GM19043 (cell line): ENCODE measurements at regions not wholly inside any gene's neighbourhood (a gene's known extent, or its start where the extent isn't known, plus 50 kb on each side); places are given as distances from the start of the nearest gene placed in this dataset.

ENCODE experiments used
- ATAC-seq: cut with Tn5 transposase; IDR thresholded peaks from one replicate; pipeline ENCODE4 v1.9.1; 2021; ENCODE audit warnings: low read depth; ENCODE audit not compliant: unreplicated experiment

DNA sequence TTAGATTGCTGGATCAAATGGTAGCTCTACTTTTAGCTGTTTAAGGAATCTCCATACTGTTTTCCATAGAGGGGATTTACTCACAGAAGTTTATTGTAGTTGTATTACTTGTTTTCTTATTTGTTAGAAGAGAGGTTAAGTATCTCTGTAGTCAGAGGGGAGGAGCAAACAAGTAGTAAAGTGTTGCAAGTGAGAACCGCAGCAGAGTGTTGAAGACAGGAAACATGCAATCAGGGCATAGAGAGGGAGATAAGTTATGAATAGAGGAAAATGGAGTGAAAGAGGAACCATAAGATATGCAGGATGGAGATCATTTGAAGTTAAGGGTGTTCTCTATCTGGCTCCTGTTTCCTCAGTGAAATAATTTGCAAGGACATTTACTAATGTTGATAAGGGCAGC, 331.4 kb upstream of the TMEM229A start:
- no peak for ATAC-seq

DNA sequence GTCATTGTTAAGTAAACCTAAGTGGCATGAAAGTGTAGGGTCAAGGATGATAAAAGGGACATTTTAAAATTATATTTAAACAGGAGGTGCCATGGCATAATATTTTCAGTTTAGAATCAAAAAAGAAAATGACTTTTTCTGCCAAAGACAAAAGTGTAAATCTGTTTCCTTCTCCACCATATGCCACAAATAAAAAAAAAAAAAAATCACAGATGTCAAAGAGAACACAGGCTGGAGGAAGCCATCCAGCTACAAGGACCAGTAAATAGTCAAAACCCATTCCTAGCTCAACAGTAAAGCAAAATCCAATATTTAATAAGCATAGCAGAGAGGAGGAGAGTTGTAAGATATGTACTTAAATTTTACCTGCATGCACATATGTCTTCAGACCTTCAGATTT, 321.3 kb upstream of the TMEM229A start:
- ATAC-seq: no peak

DNA sequence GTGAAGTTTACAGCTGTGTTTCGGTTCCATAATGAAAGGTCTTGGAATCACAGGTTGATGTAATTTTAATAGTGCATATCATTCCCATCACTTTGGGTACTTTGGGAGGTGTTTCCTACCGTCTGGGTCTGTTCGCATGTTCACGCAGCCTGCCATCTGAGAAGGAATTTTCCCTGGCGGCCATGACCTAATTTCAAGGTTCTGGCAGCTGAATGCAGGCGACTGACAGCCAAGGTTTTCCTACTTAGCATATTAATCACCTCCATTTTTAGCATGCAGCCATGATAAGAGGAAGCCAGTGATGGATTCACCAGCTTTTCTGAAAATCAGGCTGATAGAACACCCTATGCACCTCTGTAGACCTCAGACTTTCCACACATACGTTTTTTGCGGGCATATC, 319.1 kb upstream of the TMEM229A start:
- no peak for ATAC-seq

DNA sequence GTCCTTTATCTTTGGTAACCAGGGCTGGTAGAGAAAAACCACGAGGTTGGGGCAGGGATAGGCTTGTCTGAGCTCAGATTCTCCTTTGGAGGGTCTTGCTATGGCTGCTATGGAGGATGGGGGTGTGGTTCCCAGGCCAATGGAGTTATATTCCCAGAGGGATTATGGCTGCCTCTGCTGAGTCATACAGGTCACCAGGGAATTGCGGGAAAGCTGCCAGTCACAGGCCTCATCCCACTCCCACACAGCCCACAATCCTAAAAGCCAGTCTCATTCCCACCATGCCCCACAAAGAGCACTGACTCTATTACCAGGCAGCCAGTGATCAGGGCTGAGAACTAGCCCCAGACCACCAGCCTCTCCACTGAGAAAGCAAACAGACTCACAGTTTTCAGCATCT, 316.6 kb upstream of the TMEM229A start:
- ATAC-seq: no peak

DNA sequence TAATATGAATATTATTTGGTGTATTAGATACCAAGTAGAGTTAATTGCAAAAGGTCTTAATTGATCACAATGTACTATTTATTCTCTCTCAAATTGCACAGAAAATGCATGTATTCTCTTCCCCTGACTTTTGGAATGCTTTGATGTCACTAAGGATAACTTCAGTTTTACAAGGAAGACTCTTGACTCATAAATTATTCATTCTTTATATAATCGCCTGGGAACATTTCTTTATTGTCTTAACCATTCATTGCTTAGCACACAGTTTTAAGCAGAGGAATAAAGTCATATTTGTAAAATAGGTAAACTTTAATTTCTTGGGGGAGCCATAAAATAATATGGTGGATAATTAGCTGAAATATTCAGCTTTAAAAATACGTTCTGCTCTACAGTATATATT, 306.0 kb upstream of the TMEM229A start:
- no peak for ATAC-seq

DNA sequence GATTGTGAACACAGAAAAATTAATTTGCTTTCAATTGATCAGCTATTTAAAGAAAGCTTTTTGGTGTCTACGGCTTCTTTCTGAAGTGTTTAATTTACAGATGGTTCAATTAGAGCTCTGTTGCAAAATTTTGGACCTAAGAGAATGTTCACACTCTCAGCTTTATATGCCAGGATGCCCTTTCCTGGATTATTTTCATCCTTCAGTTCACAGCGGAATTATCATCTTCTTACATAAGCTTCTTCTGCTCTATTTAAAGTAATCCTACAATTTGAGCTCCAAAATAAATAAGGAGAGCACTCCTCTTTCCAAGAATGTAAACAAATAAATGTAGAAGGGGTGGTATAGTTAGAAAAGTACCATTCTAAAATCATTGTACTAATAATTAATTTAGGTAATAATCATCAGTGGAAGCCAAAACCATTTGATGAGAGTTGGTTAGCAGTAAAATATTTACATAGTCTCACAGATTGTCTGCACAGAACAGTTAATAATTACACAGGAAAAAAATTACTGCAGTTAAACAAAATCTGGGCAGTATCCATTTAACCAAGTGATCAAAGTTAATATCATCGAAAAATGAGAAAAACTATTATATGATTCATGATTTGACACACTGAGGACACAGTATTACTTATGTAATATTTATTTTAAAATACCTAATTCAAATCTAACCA, 298.0 kb upstream of the TMEM229A start:
- no peak for ATAC-seq

DNA sequence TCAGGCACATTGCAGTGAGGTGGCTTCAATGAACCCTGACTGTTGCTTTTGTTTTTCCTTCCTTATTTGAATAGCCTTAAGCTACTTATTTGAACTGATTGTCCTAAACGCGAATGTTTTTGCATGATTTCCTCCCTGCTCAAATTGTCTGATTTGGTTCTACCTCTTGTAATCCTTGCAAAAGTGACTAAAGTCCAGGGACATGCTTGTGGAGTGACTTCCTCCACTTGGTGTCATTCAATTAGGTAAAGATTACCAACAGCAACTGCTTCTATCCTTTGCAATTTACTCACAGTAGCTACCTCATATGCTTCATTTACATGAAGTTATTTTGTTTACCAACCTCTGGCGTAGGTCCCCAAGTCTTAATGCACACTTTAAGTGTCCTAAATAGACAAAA, 295.9 kb upstream of the TMEM229A start:
- ATAC-seq: no peak

DNA sequence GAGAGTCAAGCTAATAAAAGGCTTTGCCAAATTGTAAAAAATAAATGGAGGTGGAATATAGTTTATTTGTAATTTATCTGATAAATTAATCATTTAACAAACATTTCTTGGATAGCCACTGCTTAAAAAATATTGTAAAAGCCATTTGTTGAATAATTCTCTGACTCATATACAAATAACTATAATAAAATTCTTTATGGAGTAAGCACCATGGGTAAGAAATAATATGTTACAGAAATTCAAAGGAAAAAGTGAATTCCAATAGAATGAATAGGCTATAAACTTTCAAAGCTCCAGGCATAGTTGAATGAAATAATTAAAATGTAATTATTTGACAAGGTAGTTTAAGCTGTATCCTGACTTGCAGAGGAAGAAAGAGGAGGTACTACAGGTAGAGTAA, 291.4 kb upstream of the TMEM229A start:
- ATAC-seq: no peak

DNA sequence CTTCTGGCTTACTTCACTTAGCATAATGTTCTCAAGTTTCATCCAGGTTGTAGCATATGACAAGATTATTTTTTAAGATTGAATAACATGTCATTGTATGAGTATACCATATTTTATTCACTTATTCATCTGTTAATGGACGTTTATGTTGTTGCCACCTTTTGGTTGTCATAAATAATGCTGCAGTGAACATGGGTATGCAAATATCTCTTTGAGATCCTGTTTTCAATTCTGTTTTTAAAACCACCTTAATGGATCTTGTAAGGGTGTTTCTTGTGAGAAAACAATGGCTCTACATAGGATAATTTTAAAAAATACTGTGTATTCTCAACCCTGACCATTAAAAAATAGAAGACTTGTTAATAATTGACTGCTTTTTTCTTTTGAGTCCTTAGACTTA, 290.7 kb upstream of the TMEM229A start:
- no peak for ATAC-seq

DNA sequence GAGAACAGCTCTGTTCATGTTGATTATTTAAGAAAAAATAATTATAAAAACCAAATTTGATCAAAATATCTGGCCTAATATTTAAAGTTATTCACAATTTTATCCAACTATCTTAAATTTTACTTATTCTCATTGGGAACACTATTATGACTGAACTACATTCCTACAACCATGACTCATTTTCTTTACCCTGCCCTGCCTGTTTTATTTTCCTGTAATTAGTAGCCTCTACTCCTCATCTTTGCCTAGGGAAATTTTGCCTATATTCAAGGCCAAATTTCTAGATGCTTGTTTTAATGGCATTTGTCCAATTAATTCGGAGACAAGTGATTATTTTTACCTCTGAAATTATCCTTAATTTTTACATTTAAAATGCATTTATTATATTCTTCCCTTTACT, 289.7 kb upstream of the TMEM229A start:
- no peak for ATAC-seq

DNA sequence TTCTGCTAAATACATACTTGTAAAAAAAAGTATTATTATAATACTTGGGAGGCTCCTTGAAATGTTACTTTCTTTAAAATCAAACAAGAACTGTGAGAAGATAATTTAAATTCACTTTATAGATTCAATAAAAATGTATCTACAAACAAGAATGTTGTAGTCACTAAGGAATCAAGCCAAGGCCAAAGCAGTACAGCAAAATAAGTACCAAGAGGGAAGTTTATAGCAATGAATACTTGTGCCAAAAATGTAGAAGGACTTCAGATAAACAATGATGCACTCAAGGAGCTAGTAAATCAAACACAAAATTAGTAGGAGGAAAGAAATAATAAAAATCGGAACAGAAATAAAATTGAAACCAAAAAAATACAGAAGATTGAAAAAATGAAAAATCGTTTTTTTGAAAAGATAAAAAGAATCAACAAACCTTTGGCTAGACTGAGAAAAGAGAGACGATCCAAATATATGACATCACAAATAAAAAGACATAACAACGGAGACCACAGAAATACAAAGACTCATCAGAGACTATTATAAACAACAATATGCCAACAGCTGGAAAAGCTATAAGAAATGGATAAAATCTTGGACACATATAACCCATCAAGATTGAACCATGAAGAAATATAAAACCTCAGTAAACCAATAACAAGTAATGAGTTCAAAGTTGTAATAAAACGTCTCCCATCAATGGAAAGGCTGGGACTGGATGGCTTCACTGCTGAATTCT, 286.0 kb upstream of the TMEM229A start:
- ATAC-seq: no peak

DNA sequence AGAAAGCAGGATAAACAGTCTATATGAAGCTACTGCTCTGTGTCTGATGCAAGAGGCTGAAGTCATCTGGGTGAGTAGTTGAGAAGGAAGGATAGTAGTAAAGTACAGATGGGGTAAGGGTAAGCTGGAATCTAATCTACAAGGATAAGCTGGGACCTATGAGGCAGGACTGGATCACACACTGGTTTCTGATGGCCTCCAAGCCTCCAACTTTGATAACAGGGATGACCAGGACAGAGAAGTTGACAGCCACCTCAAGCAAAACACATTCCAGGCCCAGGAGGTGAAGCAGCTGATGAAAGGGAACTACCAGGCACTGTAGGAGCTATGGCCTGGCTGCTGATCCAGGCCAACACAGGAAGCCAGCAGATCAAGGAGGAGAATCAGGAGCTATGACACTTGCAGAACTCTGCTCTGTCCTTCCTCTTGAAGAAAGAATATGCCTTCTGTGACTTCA, 278.1 kb upstream of the TMEM229A start:
- ATAC-seq: no peak

DNA sequence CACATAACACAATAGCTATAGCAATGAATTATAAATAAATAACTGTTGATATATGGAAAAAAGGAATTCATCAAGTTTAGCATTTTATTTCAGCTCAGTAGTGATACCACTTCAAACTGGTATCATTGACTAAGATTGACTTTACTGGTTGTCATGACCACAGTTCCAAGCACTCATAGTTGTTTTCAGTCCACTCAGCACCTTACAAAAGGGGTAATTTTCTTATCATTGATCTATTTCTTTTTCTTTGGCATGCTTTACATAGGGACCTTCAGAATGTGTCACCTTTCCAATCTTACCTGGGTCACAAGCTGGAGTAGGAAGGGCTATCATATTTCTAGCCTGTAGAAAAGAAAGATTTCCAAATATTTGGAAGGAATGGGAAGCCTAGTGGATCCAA, 275.5 kb upstream of the TMEM229A start:
- ATAC-seq: no peak

DNA sequence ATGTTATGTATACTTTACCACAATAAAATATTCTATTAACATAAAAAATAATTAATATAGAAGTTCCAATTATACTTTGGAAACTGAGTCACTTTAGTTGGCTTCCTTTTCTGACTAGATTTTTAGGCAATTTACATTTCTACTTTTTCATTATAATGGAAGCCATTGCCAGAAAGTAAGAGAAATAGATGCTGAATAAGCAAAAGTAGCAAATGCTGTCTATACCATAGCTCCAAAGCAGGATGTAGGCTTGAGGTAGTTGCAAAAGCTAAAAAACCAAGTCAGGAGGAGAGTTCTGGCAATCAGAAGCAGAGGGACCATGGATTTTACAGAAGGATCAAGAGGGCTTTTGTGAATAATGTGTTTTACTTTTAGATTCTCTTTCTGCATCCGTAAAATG, 262.4 kb upstream of the TMEM229A start:
- no peak for ATAC-seq

DNA sequence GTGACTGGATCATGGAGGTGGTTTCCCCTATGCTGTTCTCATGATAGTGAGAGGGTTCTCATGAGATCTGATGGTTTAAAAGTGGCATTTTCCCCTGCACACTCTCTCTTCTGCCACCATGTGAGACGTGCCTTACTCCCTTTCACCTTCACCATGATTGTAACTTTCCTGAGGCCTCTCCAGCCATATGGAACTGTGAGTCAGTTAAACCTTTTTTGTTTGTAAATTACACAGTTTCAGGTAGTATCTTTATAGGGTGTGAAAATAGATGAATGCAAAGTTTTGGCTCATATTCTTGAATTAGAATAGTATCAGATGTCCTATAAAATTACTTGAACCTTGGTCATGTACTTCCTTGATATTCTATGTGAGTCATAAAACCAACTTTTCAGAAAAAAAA, 252.1 kb upstream of the TMEM229A start:
- no peak for ATAC-seq

DNA sequence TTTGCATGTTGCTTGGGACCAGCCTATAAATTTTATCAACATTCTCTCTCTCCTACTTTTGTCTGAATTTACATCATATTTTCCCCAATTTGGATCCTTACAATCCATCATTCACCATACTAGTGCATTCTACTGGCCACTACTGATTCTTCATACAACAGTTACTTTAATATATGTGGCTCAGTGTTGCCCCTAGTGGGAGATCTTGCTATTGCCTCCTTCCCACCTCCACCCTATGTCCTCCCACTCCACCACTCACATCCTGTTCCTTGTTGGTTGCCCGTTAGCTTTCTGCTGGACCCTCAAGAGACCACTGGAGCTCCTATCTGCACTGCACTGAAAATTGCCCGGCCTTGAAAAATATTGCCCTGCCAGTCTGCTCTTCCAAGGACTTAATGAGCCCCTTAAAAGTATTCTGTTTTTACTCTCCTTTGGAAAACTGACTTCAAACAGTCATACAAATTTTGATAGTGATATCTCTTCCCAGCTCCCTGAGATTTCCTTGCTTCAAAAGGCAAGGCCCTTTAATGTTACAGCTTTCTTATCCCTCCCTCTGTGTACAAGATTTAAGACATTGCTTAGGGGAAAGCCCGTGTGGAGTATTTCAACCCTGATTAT, 243.2 kb upstream of the TMEM229A start:
- ATAC-seq: peak; percentile 88

DNA sequence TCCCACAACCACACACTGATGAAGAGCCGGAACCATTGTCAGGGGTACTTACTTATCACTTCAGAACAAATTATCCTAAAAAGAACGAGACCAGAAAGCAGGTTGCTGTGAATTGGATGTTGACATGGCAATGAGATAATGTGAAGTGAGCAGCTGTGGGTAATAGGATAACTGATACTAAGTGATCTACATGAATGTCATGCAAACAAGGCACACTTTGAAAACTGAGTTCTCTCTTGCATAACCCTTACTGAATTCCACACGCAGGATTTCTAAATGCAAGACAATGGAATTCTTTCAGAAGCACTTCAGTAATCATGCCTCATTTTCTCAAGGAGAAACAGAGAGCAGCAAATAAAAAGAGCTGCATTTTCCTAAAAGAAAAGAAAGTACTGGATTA, 242.5 kb upstream of the TMEM229A start:
- ATAC-seq: no peak

DNA sequence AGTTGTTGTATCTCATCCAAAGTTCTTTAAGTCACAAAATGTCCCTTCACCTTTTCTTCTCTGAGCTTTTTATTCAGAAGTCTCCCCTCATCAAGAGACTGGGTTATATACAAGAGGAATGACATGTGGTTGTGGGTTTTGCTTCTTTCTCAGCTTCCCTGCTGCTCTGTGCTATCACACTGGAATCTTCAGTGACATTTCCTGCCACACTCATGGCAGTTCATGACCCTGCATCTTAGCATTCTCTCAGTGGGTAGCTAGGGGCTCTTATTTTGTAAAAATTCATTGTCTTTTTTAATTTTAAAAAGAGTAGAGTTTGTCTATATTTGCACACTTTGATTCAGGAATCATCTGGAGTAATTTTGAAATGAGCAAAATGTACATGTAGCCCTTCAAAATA, 236.9 kb upstream of the TMEM229A start:
- no peak for ATAC-seq

DNA sequence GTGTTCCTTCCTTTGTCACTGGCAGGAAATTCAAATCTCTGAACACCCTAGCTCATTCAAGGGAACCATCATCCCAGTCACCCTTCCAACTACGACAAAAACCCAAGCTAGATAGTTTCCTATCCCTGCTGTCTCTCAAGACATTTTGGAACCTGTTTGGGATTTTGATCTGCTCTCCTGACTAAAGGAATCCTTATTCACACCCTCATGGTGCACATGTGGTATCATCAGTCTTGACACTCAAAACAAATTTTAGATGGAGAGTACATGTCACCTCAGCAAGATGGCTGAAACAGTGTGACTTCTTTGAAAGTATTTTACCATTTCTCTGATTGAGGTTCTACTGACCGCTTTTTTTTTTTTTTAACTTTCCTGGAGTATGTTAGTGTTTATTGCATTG, 234.3 kb upstream of the TMEM229A start:
- no peak for ATAC-seq

DNA sequence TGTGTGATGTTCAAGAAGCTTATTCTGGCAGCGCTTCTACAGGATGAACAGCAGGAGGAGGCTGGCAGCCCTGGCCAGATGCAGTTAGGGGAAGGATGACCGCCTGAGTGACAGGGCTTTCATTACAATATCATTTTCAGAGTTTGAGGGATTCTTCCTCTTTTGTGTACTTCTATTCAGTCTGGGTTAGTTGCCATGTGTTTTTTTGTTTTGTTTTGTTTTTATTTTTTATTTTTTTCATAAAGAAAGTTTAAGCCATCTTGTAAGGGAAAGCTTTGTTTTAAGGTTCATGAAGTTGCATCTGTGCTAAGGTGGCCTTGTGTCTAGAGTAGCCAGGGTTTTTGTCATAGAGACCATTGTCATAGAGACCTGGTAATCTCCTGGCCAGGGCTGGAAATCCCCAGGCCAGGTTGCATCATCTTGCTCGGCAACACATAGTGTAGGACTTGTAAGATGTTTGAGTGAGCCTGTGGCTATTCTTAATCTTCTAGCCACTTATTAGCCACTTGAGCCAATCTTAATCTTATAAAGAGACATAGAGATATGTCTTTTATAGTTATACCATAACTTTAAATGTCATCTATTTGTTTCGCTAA, 230.5 kb upstream of the TMEM229A start:
- ATAC-seq: peak; percentile 72

DNA sequence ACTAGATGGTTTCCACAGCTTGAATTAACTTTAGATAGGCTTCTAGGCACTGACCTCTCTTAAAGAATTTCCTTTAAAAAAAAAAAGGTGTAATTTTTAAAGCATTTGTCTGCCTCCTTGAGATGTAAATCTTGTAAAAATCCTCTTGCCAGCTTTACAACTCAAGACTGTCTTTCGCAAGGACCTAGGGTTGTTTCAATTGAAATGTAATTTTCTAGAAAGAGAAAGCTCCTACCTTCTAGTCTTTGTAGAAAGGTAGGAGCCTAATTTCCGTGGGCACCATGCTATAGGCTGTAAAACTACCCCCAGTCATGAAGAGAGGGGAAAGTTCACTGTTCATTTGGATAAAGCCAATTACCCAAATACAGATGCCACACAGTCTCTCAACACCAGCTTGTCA, 228.8 kb upstream of the TMEM229A start:
- ATAC-seq: no peak
